Hepatocyte (in vitro differentiated cells): ENCODE measurements at regions not wholly inside any gene's neighbourhood (a gene's known extent, or its start where the extent isn't known, plus 50 kb on each side); places are given as distances from the start of the nearest gene placed in this dataset.

Source experiments
- CTCF ChIP-seq: fragments of 200-600 bp; sonication (generic); IDR thresholded peaks from 2 replicates; pipeline ENCODE4 v1.5.1; 2016; ENCODE audit warnings: antibody characterized with exemption, mild to moderate bottlenecking; ENCODE audit not compliant: poor library complexity
- EZH2 ChIP-seq: fragments of 200-600 bp; sonication (generic); IDR thresholded peaks from 2 replicates; pipeline ENCODE4 v1.6.1; 2016; ENCODE audit warnings: antibody characterized with exemption, mild to moderate bottlenecking, borderline replicate concordance
- EZH2phosphoT487 ChIP-seq: fragments of 200-600 bp; sonication (generic); IDR thresholded peaks from one replicate; pipeline ENCODE4 v1.6.1; 2018; ENCODE audit warnings: antibody characterized with exemption, mild to moderate bottlenecking, low read depth, moderate library complexity; ENCODE audit not compliant: unreplicated experiment, severe bottlenecking

- no peak for TF ChIP-seq CTCF
- no peak for TF ChIP-seq EZH2
- no peak for TF ChIP-seq EZH2phosphoT487
Observed at GRCh38 chr4:125125276-125125675, 189.5 kb upstream of the FAT4 start.
